ENCODE measurements at regions not wholly inside any gene's neighbourhood (a gene's known extent, or its start where the extent isn't known, plus 50 kb on each side); places are given as distances from the start of the nearest gene placed in this dataset.

DNA sequence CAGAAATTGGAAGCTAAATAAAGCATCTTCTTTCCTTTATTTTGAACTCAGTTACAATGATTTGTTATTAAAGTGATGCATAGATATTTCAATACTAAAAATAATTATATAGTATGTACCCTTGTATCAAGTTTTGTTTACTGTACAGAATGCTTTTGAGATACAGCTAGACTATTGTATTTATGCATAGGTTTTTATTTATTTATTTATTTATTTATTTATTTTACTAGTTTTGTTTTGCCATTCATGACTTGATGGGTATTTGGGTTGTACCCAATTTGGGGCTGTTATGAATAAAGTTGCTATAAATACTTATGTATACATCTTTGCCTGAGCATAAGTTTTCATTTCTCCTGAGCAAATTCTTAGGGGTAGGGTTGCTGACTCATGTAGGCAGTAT is 118.7 kb upstream of the NXPH2 start:
- TF ChIP-seq POLR2AphosphoS5 (IDR thresholded peaks at IDR 0.05; ENCODE audit: low read depth) (no peak), SPI1 (IDR thresholded peaks at IDR 0.05; ENCODE audit: borderline replicate concordance, low read depth) (no peak)
- TF ChIP-seq, protein P1, sequence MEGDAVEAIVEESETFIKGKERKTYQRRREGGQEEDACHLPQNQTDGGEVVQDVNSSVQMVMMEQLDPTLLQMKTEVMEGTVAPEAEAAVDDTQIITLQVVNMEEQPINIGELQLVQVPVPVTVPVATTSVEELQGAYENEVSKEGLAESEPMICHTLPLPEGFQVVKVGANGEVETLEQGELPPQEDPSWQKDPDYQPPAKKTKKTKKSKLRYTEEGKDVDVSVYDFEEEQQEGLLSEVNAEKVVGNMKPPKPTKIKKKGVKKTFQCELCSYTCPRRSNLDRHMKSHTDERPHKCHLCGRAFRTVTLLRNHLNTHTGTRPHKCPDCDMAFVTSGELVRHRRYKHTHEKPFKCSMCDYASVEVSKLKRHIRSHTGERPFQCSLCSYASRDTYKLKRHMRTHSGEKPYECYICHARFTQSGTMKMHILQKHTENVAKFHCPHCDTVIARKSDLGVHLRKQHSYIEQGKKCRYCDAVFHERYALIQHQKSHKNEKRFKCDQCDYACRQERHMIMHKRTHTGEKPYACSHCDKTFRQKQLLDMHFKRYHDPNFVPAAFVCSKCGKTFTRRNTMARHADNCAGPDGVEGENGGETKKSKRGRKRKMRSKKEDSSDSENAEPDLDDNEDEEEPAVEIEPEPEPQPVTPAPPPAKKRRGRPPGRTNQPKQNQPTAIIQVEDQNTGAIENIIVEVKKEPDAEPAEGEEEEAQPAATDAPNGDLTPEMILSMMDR (IDR thresholded peaks at IDR 0.05; ENCODE audit: insufficient read depth, low read length) = no peak
- TF ChIP-seq, protein P2, sequence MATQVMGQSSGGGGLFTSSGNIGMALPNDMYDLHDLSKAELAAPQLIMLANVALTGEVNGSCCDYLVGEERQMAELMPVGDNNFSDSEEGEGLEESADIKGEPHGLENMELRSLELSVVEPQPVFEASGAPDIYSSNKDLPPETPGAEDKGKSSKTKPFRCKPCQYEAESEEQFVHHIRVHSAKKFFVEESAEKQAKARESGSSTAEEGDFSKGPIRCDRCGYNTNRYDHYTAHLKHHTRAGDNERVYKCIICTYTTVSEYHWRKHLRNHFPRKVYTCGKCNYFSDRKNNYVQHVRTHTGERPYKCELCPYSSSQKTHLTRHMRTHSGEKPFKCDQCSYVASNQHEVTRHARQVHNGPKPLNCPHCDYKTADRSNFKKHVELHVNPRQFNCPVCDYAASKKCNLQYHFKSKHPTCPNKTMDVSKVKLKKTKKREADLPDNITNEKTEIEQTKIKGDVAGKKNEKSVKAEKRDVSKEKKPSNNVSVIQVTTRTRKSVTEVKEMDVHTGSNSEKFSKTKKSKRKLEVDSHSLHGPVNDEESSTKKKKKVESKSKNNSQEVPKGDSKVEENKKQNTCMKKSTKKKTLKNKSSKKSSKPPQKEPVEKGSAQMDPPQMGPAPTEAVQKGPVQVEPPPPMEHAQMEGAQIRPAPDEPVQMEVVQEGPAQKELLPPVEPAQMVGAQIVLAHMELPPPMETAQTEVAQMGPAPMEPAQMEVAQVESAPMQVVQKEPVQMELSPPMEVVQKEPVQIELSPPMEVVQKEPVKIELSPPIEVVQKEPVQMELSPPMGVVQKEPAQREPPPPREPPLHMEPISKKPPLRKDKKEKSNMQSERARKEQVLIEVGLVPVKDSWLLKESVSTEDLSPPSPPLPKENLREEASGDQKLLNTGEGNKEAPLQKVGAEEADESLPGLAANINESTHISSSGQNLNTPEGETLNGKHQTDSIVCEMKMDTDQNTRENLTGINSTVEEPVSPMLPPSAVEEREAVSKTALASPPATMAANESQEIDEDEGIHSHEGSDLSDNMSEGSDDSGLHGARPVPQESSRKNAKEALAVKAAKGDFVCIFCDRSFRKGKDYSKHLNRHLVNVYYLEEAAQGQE (IDR thresholded peaks at IDR 0.05; ENCODE audit: insufficient replicate concordance, low read depth) = no peak
